GM18868 (cell line): ENCODE measurements at regions not wholly inside any gene's neighbourhood (a gene's known extent, or its start where the extent isn't known, plus 50 kb on each side); places are given as distances from the start of the nearest gene placed in this dataset.
"Not testable (repeated sequence)": the region's sequence is repeated elsewhere in the genome, so short reads cannot be mapped to it uniquely, and the experiment has no call there.

ENCODE experiments used
- ATAC-seq: cut with Tn5 transposase; IDR thresholded peaks from one replicate; pipeline ENCODE4 v1.9.1; 2021; ENCODE audit warnings: mild to moderate bottlenecking, moderate library complexity; ENCODE audit not compliant: unreplicated experiment

- no peak for ATAC-seq
These were observed 62.6 kb downstream of the DUSP6 start for GRCh38 chr12:89289720-89290119.

- ATAC-seq, result no peak
These were observed 63.3 kb downstream of the DUSP6 start for GRCh38 chr12:89288959-89289358.

DNA sequence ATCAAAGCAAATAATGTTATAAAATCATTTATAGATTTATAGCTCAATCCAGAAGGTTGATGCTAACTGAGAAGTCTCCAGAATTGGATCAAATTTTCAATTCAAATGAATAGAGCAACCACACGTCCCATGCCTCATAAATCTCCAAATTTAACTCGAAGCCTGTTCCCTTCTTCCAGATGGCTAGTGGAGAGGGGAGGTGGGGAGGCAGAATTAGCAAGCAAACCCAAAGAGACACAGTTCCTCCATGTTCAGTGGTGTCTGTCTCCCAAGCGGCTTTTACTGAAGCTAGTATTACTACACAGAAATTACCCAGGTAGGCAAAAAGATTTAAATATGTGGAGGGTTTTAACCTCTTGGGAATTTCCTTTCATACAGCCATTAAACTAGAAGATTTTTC, 65.8 kb downstream of the DUSP6 start:
- ATAC-seq, result no peak

- no peak for ATAC-seq
These were observed 70.8 kb downstream of the DUSP6 start for GRCh38 chr12:89281539-89281867.

GRCh38 chr12:89280833-89281538, 71.3 kb downstream of the DUSP6 start:
- no peak for ATAC-seq

GRCh38 chr12:89279499-89279898, 72.8 kb downstream of the DUSP6 start:
- no peak for ATAC-seq

GRCh38 chr12:89278862-89279261, 73.4 kb downstream of the DUSP6 start:
- ATAC-seq, result no peak

GRCh38 chr12:89278169-89278568, 74.1 kb downstream of the DUSP6 start:
- no peak for ATAC-seq

GRCh38 chr12:89276860-89277259, 75.4 kb downstream of the DUSP6 start:
- ATAC-seq, result no peak

DNA sequence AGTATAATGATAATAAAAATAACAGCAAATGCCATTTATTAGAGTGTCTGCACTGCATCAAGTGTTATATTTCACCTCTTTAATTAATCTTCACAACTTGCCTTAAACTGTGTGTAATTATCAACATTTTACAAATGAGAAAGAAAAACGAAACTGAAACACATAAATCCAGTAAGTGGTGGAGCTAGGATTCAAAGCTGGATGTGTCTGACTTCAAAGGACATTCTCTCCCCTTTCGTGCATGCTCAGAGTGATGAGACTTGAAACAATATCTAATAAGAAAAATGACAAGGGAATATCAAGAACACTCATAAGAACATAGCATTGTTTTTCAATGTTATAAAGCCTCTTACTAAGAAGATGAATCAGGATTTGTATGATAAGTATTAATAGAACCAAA, 78.8 kb downstream of the DUSP6 start:
- ATAC-seq, result no peak

DNA sequence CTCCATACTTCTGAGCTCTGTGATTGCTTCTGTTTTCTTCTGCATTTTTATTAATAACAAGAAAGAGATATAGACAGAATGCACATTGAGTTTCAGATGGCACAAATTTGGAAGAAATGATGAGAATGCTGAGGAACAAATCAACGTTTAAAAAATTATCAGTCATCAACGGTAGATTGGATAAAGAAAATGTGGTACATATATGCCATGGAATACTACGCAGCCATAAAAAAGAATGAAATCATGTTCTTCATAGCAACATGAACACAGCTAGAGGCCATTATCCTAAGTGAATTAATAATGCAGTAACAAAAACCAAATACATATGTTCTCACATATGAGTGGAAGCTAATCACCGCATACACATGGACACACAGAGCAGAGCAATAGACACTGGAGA, 81.8 kb downstream of the DUSP6 start:
- ATAC-seq, result no peak

DNA sequence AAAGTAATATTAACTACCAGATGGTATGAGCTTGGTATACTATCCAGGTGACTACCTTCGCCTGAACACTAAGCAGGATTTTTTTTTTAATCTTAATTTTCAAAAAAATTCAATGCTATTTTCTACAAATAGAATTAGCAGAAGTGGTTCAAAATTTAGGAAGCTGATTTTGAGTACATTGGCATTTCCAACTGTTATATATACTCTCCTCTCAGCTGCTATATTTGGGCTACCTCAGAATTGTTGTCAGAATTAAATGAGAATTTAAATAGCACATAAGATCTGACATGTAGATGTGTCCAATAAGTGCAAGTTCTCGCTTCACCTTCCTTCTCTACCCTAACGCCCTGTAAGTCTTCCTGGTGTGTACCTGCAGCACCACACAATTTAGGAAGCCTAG, 83.1 kb downstream of the DUSP6 start:
- no peak for ATAC-seq

DNA sequence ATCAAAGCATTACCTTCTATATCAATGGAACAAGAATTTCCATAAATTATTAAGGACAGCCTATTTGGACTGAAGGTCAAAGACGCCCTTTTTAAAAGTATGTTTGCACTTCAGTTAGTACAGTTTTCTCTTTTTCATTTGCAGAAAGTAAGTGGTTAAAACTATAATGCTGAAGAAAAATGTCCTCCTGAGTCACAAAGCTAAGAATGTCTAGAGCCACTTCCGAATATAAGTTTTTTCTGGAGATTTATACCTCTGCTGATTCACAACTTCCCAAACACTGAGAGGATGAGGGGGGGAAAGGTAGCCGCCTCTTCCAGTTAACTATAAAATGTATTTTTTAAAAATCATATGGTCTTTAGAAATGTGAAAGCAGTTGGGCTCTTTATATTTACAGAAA, 84.9 kb downstream of the DUSP6 start:
- no peak for ATAC-seq

GRCh38 chr12:89266574-89267188, 85.6 kb downstream of the DUSP6 start:
- ATAC-seq, result not testable (repeated sequence)

- no peak for ATAC-seq
These were observed 87.5 kb downstream of the DUSP6 start for GRCh38 chr12:89264837-89265236.

GRCh38 chr12:89263900-89264299, 88.4 kb downstream of the DUSP6 start:
- no peak for ATAC-seq

DNA sequence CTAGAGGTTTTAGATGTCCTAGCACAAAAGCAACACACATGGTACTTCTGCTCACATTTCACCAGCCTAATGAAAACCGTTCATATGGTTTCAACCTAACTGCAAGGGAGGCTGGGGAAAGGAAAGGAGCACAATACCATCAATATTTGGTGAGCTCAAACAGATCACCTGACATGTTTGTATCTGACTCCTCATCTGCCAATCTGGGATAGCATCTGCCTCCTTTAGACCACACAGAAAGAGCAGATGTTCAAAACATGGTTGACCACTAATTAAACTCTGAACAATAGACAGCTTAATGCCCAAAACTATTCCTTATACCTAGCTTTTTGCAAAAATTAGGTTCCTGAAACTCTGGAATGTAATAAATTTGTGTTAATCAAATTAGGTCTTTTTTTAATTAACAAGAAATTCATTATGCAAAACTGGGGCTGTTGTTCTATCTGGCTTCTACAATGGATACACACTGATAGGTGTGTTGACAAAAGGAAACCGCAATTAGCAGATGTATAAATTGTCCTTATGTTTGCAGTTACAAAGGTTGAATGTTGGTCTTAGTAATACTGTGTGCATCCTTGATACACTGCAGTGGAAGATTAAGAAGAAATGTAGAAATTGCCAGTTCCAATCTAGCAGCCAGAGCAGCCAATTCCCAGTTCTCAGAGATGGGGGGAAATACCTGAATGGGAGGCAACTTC, 89.3 kb downstream of the DUSP6 start:
- no peak for ATAC-seq

- no peak for ATAC-seq
These were observed 90.3 kb downstream of the DUSP6 start for GRCh38 chr12:89261982-89262381.

- ATAC-seq, result no peak
These were observed 91.3 kb downstream of the DUSP6 start for GRCh38 chr12:89260841-89261637.

- ATAC-seq, result no peak
These were observed 92.5 kb downstream of the DUSP6 start for GRCh38 chr12:89259821-89260220.

DNA sequence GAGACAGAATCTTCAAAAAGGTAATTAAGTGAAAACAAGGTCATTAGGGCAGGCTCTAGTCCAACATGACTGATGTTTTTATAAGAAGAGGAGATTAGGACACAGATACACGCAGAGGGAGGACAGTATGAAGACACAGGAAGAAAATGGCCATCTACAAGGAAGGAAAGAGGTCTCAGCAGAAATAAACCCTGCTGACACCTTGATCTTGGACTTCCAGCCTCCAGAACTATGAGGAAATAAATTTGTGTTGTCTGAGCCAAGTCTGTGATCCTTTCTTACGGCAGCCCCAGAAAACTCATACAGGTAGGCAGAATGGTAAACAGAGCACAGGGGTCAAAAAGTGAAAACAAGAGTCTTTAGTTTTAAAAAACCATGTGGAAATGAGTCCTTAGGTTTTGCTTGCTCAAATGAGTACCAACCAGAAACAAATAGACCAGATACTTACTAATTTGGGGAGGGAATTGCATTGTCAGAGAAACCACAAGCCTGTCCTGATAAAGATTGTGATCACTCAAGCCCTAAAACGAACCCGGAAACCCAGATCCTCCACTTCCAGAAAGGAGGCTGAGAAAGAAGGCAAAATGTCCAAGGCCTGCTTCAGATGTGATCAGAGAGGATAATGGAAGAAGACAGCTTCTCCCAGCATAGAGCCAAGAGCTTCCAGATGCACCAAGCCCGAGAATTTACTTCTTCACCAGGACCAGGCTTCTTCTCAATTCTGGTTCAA, 93.9 kb downstream of the DUSP6 start:
- ATAC-seq, result no peak
